IPS DF 4.7 (cell line): ENCODE measurements at regions not wholly inside any gene's neighbourhood (a gene's known extent, or its start where the extent isn't known, plus 50 kb on each side); places are given as distances from the start of the nearest gene placed in this dataset.

Experiments used
- DNase-seq: peaks from one replicate; pipeline ENCODE4 v3.0.0-alpha.2; 2013; ENCODE audit warnings: low spot score; ENCODE audit errors: extremely low read depth

GRCh38 chr11:134583397-134583990 lies 171.5 kb upstream of the B3GAT1 start:
- no peak for DNase-seq

GRCh38 chr11:134582770-134583095 lies 170.7 kb upstream of the B3GAT1 start:
- DNase-seq = no peak

GRCh38 chr11:134581966-134582769 lies 170.1 kb upstream of the B3GAT1 start:
- no peak for DNase-seq

GRCh38 chr11:134581121-134581626 lies 169.1 kb upstream of the B3GAT1 start:
- DNase-seq = no peak

- no peak for DNase-seq
Measured at GRCh38 chr11:134580610-134580975, 168.6 kb upstream of the B3GAT1 start.

GRCh38 chr11:134579724-134580609 lies 167.9 kb upstream of the B3GAT1 start:
- no peak for DNase-seq

GRCh38 chr11:134578807-134579723 lies 167.0 kb upstream of the B3GAT1 start:
- no peak for DNase-seq

GRCh38 chr11:134577751-134578395 lies 165.8 kb upstream of the B3GAT1 start:
- DNase-seq = no peak

- no peak for DNase-seq
Measured at GRCh38 chr11:134576721-134577171, 164.7 kb upstream of the B3GAT1 start.

- DNase-seq = no peak
Measured at GRCh38 chr11:134576286-134576685, 164.2 kb upstream of the B3GAT1 start.

GRCh38 chr11:134575504-134576230 lies 163.6 kb upstream of the B3GAT1 start:
- no peak for DNase-seq

- no peak for DNase-seq
Measured at GRCh38 chr11:134574947-134575346, 162.9 kb upstream of the B3GAT1 start.

- DNase-seq = no peak
Measured at GRCh38 chr11:134574425-134574824, 162.4 kb upstream of the B3GAT1 start.

- DNase-seq = no peak
Measured at GRCh38 chr11:134573857-134574256, 161.8 kb upstream of the B3GAT1 start.

GRCh38 chr11:134572741-134573675 lies 161.0 kb upstream of the B3GAT1 start:
- no peak for DNase-seq

- DNase-seq = no peak
Measured at GRCh38 chr11:134571301-134571700, 159.3 kb upstream of the B3GAT1 start.

GRCh38 chr11:134569195-134569594 lies 157.2 kb upstream of the B3GAT1 start:
- no peak for DNase-seq

GRCh38 chr11:134566311-134566710 lies 154.3 kb upstream of the B3GAT1 start:
- no peak for DNase-seq
